Endothelial cell of umbilical vein (primary cell): ENCODE measurements at regions not wholly inside any gene's neighbourhood (a gene's known extent, or its start where the extent isn't known, plus 50 kb on each side); places are given as distances from the start of the nearest gene placed in this dataset.

Experiments
- BruUV-seq: library from RNA; stranded (reverse); fragments of 400-500 nt; replicated peaks from 2 replicates; lab custom pipeline; 2021; lab: Mats Ljungman, UMichigan
- CTCF ChIA-PET: fragments of 300-600, 350-600 bp; sonication (Branson Sonifier 250); formaldehyde crosslinking; loops from one replicate; lab custom pipeline; 2021; ENCODE audit warnings: antibody characterized with exemption, inconsistent platforms; lab: Charles Lee
- POLR2A ChIA-PET: fragments of 300-600, 350-600 bp; sonication (Branson Sonifier 250); formaldehyde crosslinking; loops from one replicate; lab custom pipeline; 2021; ENCODE audit warnings: antibody characterized with exemption, inconsistent platforms; lab: Charles Lee
- DNase-seq: peaks from one replicate; pipeline ENCODE4 v3.0.0-alpha.2; 2011; ENCODE audit warnings: low read depth, low spot score
- FAIRE-seq: peaks from 2 replicates; lab custom pipeline; 2011; peaks lifted over from hg19 to GRCh38; lab: Jason Lieb, UNC
- H2AFZ ChIP-seq: 2 replicates; pipeline ENCODE4 v1.6.0; 2012; ENCODE audit warnings: low read depth, low read length, control low read depth, inconsistent platforms
- H3K27ac ChIP-seq: 2 replicates; pipeline ENCODE4 v1.5.1; 2011; ENCODE audit warnings: low read depth, mild to moderate bottlenecking, control low read depth, low read length, moderate library complexity; ENCODE audit not compliant: insufficient read depth
- H3K27me3 ChIP-seq, 2 experiments: 2 replicates each; pipeline versions ENCODE4 v1.6.0 to v1.6.1; 2011; ENCODE audit warnings: low read length in 2 of 2, mixed read lengths in 1 of 2; ENCODE audit not compliant: control insufficient read depth in 2 of 2, insufficient read depth in 2 of 2
- H3K36me3 ChIP-seq, 2 experiments: 2 replicates in 1 of 2; 3 replicates in 1 of 2; pipeline ENCODE4 v1.5.1; 2011; ENCODE audit warnings: low read length in 2 of 2, mild to moderate bottlenecking in 1 of 2, moderate library complexity in 1 of 2; ENCODE audit not compliant: control insufficient read depth in 2 of 2, insufficient read depth in 2 of 2; ENCODE audit errors: extremely low read depth in 1 of 2
- H3K4me1 ChIP-seq: 3 replicates; pipeline ENCODE4 v1.5.1; 2011; ENCODE audit warnings: mild to moderate bottlenecking, low read length; ENCODE audit not compliant: control insufficient read depth, insufficient read depth; ENCODE audit errors: extremely low read depth
- H3K4me2 ChIP-seq: 2 replicates; pipeline ENCODE4 v1.6.1; 2011; ENCODE audit warnings: low read length, control low read depth, mixed read lengths; ENCODE audit not compliant: insufficient read depth
- H3K4me3 ChIP-seq, 3 experiments: fragments of 200-600 bp in 1 of 3; sonication (generic), shearing (Covaris generic) in 1 of 3; replicated peaks in 1 of 3; 2 replicates each; pipeline ENCODE4 v1.5.1; 2011 to 2016; ENCODE audit warnings: control low read depth in 3 of 3, low read length in 3 of 3, mild to moderate bottlenecking in 2 of 3, inconsistent platforms in 1 of 3, low read depth in 1 of 3, moderate library complexity in 1 of 3; ENCODE audit not compliant: insufficient read depth in 1 of 3
- H3K79me2 ChIP-seq: 2 replicates; pipeline ENCODE4 v1.6.0; 2012; ENCODE audit warnings: low read length, inconsistent platforms; ENCODE audit not compliant: control insufficient read depth, insufficient read depth
- H3K9ac ChIP-seq: replicated peaks from 2 replicates; pipeline ENCODE3; 2011; ENCODE audit warnings: low read length, control low read depth; ENCODE audit not compliant: insufficient read depth; ENCODE audit errors: extremely low read depth
- H3K9me1 ChIP-seq: replicated peaks from 3 replicates; pipeline ENCODE4 v1.6.0; 2011; ENCODE audit warnings: mild to moderate bottlenecking, low read length; ENCODE audit not compliant: control insufficient read depth, insufficient read depth; ENCODE audit errors: extremely low read depth
- H3K9me3 ChIP-seq: replicated peaks from 2 replicates; pipeline ENCODE4 v1.5.1; 2012; ENCODE audit warnings: low read length, inconsistent platforms; ENCODE audit not compliant: control insufficient read depth, insufficient read depth
- H4K20me1 ChIP-seq: replicated peaks from 2 replicates; pipeline ENCODE3; 2011; ENCODE audit warnings: mild to moderate bottlenecking, low read length; ENCODE audit not compliant: control insufficient read depth, insufficient read depth; ENCODE audit errors: extremely low read depth
- FOS ChIP-seq: IDR thresholded peaks from 2 replicates; pipeline ENCODE4 v1.6.1; 2011; ENCODE audit warnings: mild to moderate bottlenecking, low read length, moderate library complexity, borderline replicate concordance; ENCODE audit not compliant: insufficient read depth
- GATA2 ChIP-seq: IDR thresholded peaks from 2 replicates; pipeline ENCODE4 v1.7.0; 2011; ENCODE audit warnings: low read depth, mild to moderate bottlenecking, moderate library complexity, mixed read lengths, low read length; ENCODE audit not compliant: insufficient read length, insufficient read depth
- JUN ChIP-seq: IDR thresholded peaks from 2 replicates; pipeline ENCODE4 v1.6.1; 2011; ENCODE audit warnings: borderline replicate concordance, low read depth; ENCODE audit not compliant: insufficient read length, insufficient read depth
- MYC ChIP-seq: IDR thresholded peaks from one replicate; pipeline ENCODE4 v1.6.1; 2011; ENCODE audit warnings: mild to moderate bottlenecking, low read depth, low read length
- POLR2A ChIP-seq: IDR thresholded peaks from 2 replicates; pipeline ENCODE4 v1.6.1; 2012; ENCODE audit warnings: low read depth, mild to moderate bottlenecking, control low read depth, low read length
- POLR2AphosphoS5 ChIP-seq: IDR thresholded peaks from 2 replicates; pipeline ENCODE4 v1.6.1; 2012; ENCODE audit warnings: low read depth, mild to moderate bottlenecking, control low read depth, low read length, moderate library complexity; ENCODE audit not compliant: insufficient read depth
- dilution Hi-C: fragments of 300-500 bp; cut with MboI; formaldehyde crosslinking; loops from one replicate; pipeline ENCODE4 v1.15.0; 2019; ENCODE audit warnings: low sequenced_read_pairs; ENCODE audit not compliant: extremely low pct_ligation_motif_present
- intact Hi-C: fragments of 100-400 bp; cut with micrococcal nuclease; formaldehyde crosslinking; loops from one replicate; pipeline ENCODE4 v1.10.0; 2022
- TF ChIP-seq, protein P1 (sequence below), 2 donors: IDR thresholded peaks; 1 replicate in 1 of 2; 2 replicates in 1 of 2; pipeline ENCODE4 v1.5.1; 2011; ENCODE audit warnings: low read length in 2 of 2, mild to moderate bottlenecking in 2 of 2, moderate library complexity in 2 of 2, control low read depth in 1 of 2, inconsistent platforms in 1 of 2, low read depth in 1 of 2; ENCODE audit not compliant: insufficient read depth in 1 of 2; ENCODE audit errors: extremely low read depth in 1 of 2
- TF ChIP-seq, protein P2 (sequence below): IDR thresholded peaks from 2 replicates; pipeline ENCODE4 v1.6.1; 2011; ENCODE audit not compliant: insufficient read depth, insufficient read length

DNA sequence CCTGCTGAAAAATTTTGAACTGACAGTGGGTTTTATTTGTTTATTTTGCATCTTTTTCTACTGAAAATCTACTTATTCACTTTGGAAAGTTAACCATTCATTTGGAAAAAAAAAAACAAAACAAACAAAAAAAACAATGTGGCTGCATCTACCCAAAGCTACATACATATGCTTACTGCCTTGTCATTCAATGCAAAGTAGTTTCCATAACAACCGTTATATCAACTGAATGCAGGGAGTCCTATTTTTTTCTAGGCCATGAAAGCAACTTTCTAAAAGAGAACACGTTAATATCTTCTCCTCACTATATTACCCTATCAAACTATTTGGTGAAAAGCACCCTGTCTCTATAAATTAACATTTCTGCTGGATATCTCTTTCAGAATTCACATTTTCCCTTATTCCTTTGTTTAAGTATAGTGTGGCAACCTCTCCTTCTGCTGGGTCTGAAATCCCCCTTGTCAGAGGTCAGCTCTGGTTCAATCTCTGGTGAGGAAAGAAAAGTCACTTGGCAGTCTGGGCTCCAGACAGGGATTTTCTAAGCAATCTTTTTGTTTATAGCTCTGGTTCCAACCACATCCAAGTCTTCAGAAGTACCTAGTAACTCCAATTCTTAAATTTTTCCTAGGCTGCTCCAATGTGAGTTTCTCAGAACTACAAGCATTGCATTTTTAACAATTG, 528.4 kb upstream of the TOM1L1 start:
- no peaks in the 10 kb centered on the region for H3K79me2 ChIP-seq
- DNase-seq = no peak
- H3K27me3 ChIP-seq = no peaks in the 10 kb centered on the region
- H3K27ac ChIP-seq = no peak overlapping the region
- H3K4me3 ChIP-seq = no peak overlapping the region
- no peaks in the 10 kb centered on the region for H3K36me3 ChIP-seq
- H3K9me1 ChIP-seq = no peaks in the 10 kb centered on the region
- POLR2A ChIA-PET = no interaction called here
- intact Hi-C loops (no loop called here), dilution Hi-C loops (no loop called here)
- TF ChIP-seq POLR2AphosphoS5 (no peak), FOS (no peak), POLR2A (no peak), MYC (no peak), JUN (no peak), GATA2 (no peak)
- TF ChIP-seq, protein P1, sequence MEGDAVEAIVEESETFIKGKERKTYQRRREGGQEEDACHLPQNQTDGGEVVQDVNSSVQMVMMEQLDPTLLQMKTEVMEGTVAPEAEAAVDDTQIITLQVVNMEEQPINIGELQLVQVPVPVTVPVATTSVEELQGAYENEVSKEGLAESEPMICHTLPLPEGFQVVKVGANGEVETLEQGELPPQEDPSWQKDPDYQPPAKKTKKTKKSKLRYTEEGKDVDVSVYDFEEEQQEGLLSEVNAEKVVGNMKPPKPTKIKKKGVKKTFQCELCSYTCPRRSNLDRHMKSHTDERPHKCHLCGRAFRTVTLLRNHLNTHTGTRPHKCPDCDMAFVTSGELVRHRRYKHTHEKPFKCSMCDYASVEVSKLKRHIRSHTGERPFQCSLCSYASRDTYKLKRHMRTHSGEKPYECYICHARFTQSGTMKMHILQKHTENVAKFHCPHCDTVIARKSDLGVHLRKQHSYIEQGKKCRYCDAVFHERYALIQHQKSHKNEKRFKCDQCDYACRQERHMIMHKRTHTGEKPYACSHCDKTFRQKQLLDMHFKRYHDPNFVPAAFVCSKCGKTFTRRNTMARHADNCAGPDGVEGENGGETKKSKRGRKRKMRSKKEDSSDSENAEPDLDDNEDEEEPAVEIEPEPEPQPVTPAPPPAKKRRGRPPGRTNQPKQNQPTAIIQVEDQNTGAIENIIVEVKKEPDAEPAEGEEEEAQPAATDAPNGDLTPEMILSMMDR (IDR thresholded peaks at IDR 0.05; ENCODE audit: extremely low read depth in 1 of 2, insufficient read depth in 1 of 2, low read depth in 1 of 2, low read length in 2 of 2) = no peak
- TF ChIP-seq, protein P2, sequence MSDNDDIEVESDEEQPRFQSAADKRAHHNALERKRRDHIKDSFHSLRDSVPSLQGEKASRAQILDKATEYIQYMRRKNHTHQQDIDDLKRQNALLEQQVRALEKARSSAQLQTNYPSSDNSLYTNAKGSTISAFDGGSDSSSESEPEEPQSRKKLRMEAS = no peak
- no peak overlapping the region for H2AFZ ChIP-seq
- H3K4me1 ChIP-seq = no peaks in the 10 kb centered on the region
- CTCF ChIA-PET = no interaction called here
- no peaks in the 10 kb centered on the region for H4K20me1 ChIP-seq
- FAIRE-seq = no peak
- no peak overlapping the region for H3K4me2 ChIP-seq
- peaks cover 1% of the 10 kb centered on the region for H3K9me3 ChIP-seq
- no peak overlapping the region for H3K9ac ChIP-seq
- BruUV-seq = no TSS peak
